Testis (tissue), 2 donors: ENCODE measurements at regions not wholly inside any gene's neighbourhood (a gene's known extent, or its start where the extent isn't known, plus 50 kb on each side); places are given as distances from the start of the nearest gene placed in this dataset.

Experiments used
- DNase-seq: peaks from one replicate; pipeline ENCODE4 v3.0.0-alpha.2; 2019
- H3K27ac ChIP-seq, 2 donors: fragments of 200-600 bp; sonication (generic); one replicate each; pipeline ENCODE4 v1.5.1; 2019
- H3K27me3 ChIP-seq: fragments of 200-600 bp; sonication (generic); one replicate; pipeline ENCODE4 v1.5.1; 2019
- H3K36me3 ChIP-seq: fragments of 200-600 bp; sonication (generic); one replicate; pipeline ENCODE4 v1.5.1; 2017; ENCODE audit warnings: low read depth; ENCODE audit errors: missing control alignments
- H3K4me1 ChIP-seq: fragments of 200-600 bp; sonication (generic); one replicate; pipeline ENCODE4 v1.5.1; 2019
- H3K4me3 ChIP-seq, 2 donors: fragments of 200-600 bp; sonication (generic); one replicate each; pipeline ENCODE4 v1.5.1; 2017 to 2019
- H3K9me3 ChIP-seq: fragments of 200-600 bp; sonication (generic); one replicate; pipeline ENCODE4 v1.5.1; 2017
- CTCF ChIP-seq, 3 experiments: fragments of 450-650 bp in 2 of 3; fragments of 200-600 bp in 1 of 3; sonication (generic) in 1 of 3; IDR thresholded peaks; one replicate each; pipeline ENCODE4 v1.5.1; 2016 to 2019; ENCODE audit warnings: antibody characterized with exemption in 3 of 3, mild to moderate bottlenecking in 2 of 3, moderate library complexity in 1 of 3
- POLR2A ChIP-seq: fragments of 450-650 bp; IDR thresholded peaks from one replicate; pipeline ENCODE4 v1.6.1; 2017; ENCODE audit warnings: antibody characterized with exemption, mild to moderate bottlenecking, moderate library complexity
- WGBS, 2 donors: methylation state at CpG; one replicate each; pipeline ENCODE4 v1.1.5; 2018; 5-methylcytosine and 5-hydroxymethylcytosine counted together
- intact Hi-C: fragments of 100-400 bp; cut with DNase I; formaldehyde crosslinking; loops from one replicate; pipeline ENCODE4 v1.15.1; 2023; ENCODE audit warnings: low total_unique reads

- Histone ChIP-seq H3K4me1 (no peaks in the 10 kb centered on the region), H3K9me3 (no peaks in the 10 kb centered on the region), H3K36me3 (no peaks in the 10 kb centered on the region), H3K27ac (no peak overlapping the region), H3K4me3 (no peak overlapping the region), H3K27me3 (no peaks in the 10 kb centered on the region)
- no peak for DNase-seq
- 92 to 98% methylated on average over 5 of the region's 5 CpGs for WGBS, 2 donors
- TF ChIP-seq POLR2A (no peak), CTCF (IDR thresholded peaks at IDR 0.05) (no peak)
- intact Hi-C loops, result no loop called here
Observed at GRCh38 chr11:127619946-127620345, 619.4 kb upstream of the KIRREL3 start.

- Histone ChIP-seq H3K36me3 (no peaks in the 10 kb centered on the region), H3K4me3 (no peak overlapping the region), H3K9me3 (no peaks in the 10 kb centered on the region), H3K27me3 (no peaks in the 10 kb centered on the region), H3K4me1 (no peaks in the 10 kb centered on the region), H3K27ac (no peak overlapping the region)
- no peak for DNase-seq
- TF ChIP-seq POLR2A (no peak), CTCF (IDR thresholded peaks at IDR 0.05) (no peak)
- intact Hi-C loops, result no loop called here
- WGBS, 2 donors, result 93 to 100% methylated on average over 1 of the region's 1 CpG
Observed at GRCh38 chr11:127618721-127619120, 618.2 kb upstream of the KIRREL3 start.

- Histone ChIP-seq H3K9me3 (no peaks in the 10 kb centered on the region), H3K4me3 (no peak overlapping the region), H3K27ac (no peak overlapping the region), H3K27me3 (no peaks in the 10 kb centered on the region), H3K4me1 (no peaks in the 10 kb centered on the region), H3K36me3 (no peaks in the 10 kb centered on the region)
- TF ChIP-seq POLR2A, result no peak
- TF ChIP-seq CTCF (IDR thresholded peaks at IDR 0.05), result no peak
- no peak for DNase-seq
- intact Hi-C loops, result no loop called here
- WGBS, 2 donors, result 87 to 89% methylated on average over 8 of the region's 8 CpGs
Observed at GRCh38 chr11:127616158-127616557, 615.6 kb upstream of the KIRREL3 start.

- no peaks in the 10 kb centered on the region for H3K9me3 ChIP-seq
- H3K36me3 ChIP-seq, result no peaks in the 10 kb centered on the region
- intact Hi-C loops, result no loop called here
- H3K4me1 ChIP-seq, result no peaks in the 10 kb centered on the region
- DNase-seq, result no peak
- H3K4me3 ChIP-seq, result no peak overlapping the region
- no peak overlapping the region for H3K27ac ChIP-seq
- H3K27me3 ChIP-seq, result no peaks in the 10 kb centered on the region
- TF ChIP-seq POLR2A, result no peak
- TF ChIP-seq CTCF (IDR thresholded peaks at IDR 0.05), result no peak
- 90 to 95% methylated on average over 2 of the region's 2 CpGs for WGBS, 2 donors
Observed at GRCh38 chr11:127612607-127613006, 612.0 kb upstream of the KIRREL3 start.

- intact Hi-C loops, result no loop called here
- H3K4me3 ChIP-seq, result no peak overlapping the region
- TF ChIP-seq CTCF (IDR thresholded peaks at IDR 0.05), result no peak
- no peak for TF ChIP-seq POLR2A
- no peaks in the 10 kb centered on the region for H3K4me1 ChIP-seq
- no peaks in the 10 kb centered on the region for H3K9me3 ChIP-seq
- WGBS, 2 donors, result 88 to 89% methylated on average over 4 of the region's 4 CpGs
- DNase-seq, result no peak
- no peak overlapping the region for H3K27ac ChIP-seq
- H3K36me3 ChIP-seq, result no peaks in the 10 kb centered on the region
- H3K27me3 ChIP-seq, result no peaks in the 10 kb centered on the region
Observed at GRCh38 chr11:127609025-127609773, 608.6 kb upstream of the KIRREL3 start.
